Right lobe of liver (tissue), 4 donors: ENCODE measurements at regions not wholly inside any gene's neighbourhood (a gene's known extent, or its start where the extent isn't known, plus 50 kb on each side); places are given as distances from the start of the nearest gene placed in this dataset.
"Not testable (repeated sequence)": the region's sequence is repeated elsewhere in the genome, so short reads cannot be mapped to it uniquely, and the experiment has no call there.

Experiments used
- POLR2A ChIP-seq: fragments of 450-650 bp; IDR thresholded peaks from one replicate; pipeline ENCODE4 v1.6.1; 2017; ENCODE audit warnings: antibody characterized with exemption, mild to moderate bottlenecking
- TF ChIP-seq, protein P1 (sequence below), 4 donors: fragments of 200-600 bp in 3 of 4; fragments of 450-650 bp in 1 of 4; IDR thresholded peaks; one replicate each; pipeline versions ENCODE4 v1.5.1 to v1.8.0; 2016 to 2022; ENCODE audit warnings: antibody characterized with exemption in 4 of 4, mild to moderate bottlenecking in 2 of 4
- donor health status: DM: no; HTN: no; CAD: no.
- donor health status: DM: no; HTN: no; CAD: no.
- donor health status: DM: no; HTN: yes; CAD: no.

DNA sequence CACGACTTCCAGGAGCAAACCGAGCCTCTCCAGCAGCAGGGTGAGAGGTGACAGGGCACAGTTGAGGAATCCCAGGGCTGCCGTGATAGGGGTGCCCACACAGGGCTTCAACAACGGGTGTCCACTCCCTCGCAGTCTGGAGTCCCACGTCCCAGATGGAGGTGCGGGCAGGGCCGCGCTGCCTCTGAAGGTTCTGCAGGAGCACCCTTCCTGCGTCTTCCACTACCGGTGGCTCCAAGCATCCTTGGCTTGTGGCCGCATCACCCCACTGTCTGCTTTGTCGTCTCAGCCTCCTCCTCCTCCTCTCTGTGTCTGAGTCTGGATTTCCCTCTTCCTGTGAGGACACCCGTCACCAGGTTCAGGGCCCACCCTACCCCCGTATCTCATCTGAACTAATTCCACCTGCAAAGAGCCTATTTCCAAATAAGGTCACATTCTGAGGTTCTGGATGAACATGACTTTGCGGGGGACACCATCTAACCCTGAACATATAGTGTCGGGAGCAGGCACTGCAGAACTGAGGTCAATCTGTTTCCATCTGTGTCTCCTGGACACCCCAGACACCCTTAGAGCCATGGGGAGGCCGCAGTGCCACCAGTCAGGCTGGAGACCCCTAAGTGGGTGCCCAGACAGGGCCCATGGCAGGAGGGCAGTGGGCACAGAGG lies 117.3 kb upstream of the FOXD4L5 start:
- TF ChIP-seq, protein P1, sequence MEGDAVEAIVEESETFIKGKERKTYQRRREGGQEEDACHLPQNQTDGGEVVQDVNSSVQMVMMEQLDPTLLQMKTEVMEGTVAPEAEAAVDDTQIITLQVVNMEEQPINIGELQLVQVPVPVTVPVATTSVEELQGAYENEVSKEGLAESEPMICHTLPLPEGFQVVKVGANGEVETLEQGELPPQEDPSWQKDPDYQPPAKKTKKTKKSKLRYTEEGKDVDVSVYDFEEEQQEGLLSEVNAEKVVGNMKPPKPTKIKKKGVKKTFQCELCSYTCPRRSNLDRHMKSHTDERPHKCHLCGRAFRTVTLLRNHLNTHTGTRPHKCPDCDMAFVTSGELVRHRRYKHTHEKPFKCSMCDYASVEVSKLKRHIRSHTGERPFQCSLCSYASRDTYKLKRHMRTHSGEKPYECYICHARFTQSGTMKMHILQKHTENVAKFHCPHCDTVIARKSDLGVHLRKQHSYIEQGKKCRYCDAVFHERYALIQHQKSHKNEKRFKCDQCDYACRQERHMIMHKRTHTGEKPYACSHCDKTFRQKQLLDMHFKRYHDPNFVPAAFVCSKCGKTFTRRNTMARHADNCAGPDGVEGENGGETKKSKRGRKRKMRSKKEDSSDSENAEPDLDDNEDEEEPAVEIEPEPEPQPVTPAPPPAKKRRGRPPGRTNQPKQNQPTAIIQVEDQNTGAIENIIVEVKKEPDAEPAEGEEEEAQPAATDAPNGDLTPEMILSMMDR (IDR thresholded peaks at IDR 0.05) = not testable (repeated sequence)
- not testable (repeated sequence) for TF ChIP-seq POLR2A
